Endothelial cell of hepatic sinusoid (primary cell): ENCODE measurements at regions not wholly inside any gene's neighbourhood (a gene's known extent, or its start where the extent isn't known, plus 50 kb on each side); places are given as distances from the start of the nearest gene placed in this dataset.

Source experiments
- in situ Hi-C: cut with HindIII; loops from 2 replicates; pipeline ENCODE4 v1.10.0; 2017; ENCODE audit warnings: low sequenced_read_pairs

GRCh38 chr11:133697603-133698180, 147.6 kb downstream of the SPATA19 start:
- in situ Hi-C loops = no loop called here

DNA sequence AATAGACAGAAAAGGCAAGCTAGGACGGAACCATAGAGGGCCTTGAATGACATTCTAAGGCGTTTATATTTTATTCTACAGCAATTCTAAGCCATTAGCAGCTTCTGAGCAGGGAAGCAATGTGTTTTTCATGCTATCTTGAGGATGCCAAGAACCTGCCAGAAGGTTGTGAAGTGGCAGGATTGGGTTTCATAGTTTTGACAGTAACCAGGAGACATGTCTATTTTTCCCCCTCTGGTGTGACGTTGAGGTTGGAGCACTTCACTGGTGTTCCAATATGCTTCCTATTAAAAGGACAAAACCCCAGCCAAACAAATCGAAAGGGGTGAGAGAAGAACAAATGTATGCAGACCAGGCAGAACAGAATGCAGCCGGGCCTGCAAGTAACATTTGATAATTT, 148.2 kb downstream of the SPATA19 start:
- in situ Hi-C loops = no loop called here

- in situ Hi-C loops = no loop called here
These were observed 149.9 kb downstream of the SPATA19 start for GRCh38 chr11:133695387-133695786.

- in situ Hi-C loops = no loop called here
These were observed 150.6 kb downstream of the SPATA19 start for GRCh38 chr11:133694701-133695100.

- in situ Hi-C loops = no loop called here
These were observed 152.2 kb downstream of the SPATA19 start for GRCh38 chr11:133693110-133693509.

DNA sequence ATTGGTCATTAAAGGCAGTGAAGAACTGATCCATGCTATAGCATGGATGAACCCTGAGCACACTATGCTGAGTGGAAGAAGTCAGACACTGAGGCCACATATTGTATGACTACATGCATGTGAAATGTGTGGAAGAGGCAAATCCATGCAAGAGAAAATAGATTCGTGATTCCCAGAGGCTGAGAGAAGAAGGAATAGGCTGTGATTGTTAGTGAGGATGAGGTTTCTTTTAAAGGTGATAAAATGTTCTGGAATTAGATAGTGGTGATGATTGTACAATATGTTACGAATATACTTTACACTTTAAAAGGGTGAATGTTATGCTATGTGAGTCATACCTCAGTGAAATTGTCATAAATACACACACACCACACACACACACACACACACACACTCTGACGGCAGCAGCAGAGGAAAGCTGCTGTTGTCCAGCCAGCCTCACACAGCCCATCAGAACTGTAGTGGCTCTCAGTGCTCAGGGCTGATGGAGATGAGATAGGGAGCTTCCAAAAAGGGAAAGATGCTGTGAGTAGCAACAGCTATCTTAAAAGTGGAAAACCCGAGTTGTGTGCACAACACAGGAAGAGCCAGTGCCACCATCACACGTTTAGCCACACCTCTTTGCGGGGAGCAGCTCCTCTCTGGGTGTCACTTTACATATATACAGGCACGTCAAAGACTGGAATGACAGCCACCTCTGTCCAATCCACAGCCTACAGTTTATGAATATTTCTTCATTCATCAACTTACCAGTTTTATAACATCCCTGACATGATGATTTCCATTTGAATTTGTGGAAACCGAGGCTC, 153.0 kb downstream of the SPATA19 start:
- in situ Hi-C loops = no loop called here

GRCh38 chr11:133687781-133688180, 155.5 kb upstream of the OPCML start:
- in situ Hi-C loops = no loop called here

GRCh38 chr11:133681901-133682300, 149.6 kb upstream of the OPCML start:
- in situ Hi-C loops = no loop called here

- in situ Hi-C loops = no loop called here
These were observed 147.6 kb upstream of the OPCML start for GRCh38 chr11:133679896-133680295.

DNA sequence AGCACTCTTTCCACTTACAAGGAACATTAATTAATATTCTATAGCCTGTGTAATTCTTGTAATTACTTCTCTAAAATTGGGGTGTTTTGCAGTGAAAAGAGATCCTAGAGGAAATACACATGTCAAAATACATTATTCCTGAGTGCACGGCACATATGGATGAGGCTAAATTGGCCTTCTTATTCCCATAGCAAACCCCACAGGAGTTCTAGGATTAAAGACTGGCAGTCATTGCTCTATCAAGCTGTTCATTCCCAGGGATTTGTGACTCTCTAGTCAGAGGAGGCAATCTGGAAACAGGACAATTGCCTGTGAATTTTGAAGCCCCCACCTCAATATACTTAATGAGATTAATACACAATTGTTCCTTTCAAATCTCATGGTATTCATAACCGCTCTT, 145.9 kb upstream of the OPCML start:
- in situ Hi-C loops = no loop called here

- in situ Hi-C loops = no loop called here
These were observed 145.1 kb upstream of the OPCML start for GRCh38 chr11:133677387-133677786.

DNA sequence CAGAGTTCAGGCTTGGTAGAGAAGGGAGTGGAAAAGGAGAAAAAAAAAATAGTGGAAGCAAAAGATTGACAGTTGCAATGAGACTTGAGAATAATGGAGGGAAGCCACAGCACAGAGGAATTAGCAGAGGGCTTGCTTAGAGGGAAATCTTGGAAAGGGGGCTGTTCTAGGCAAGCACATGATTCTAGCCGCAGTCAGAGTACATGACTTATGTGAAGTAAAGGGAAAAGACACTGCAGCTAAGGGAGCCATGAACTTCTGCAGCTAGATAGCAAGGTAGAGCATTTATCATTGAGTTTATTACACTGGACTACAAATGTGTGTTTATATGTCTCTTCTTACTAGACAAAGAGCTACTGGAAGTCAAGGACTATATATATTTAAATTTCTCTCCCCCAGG, 144.0 kb upstream of the OPCML start:
- in situ Hi-C loops = no loop called here

DNA sequence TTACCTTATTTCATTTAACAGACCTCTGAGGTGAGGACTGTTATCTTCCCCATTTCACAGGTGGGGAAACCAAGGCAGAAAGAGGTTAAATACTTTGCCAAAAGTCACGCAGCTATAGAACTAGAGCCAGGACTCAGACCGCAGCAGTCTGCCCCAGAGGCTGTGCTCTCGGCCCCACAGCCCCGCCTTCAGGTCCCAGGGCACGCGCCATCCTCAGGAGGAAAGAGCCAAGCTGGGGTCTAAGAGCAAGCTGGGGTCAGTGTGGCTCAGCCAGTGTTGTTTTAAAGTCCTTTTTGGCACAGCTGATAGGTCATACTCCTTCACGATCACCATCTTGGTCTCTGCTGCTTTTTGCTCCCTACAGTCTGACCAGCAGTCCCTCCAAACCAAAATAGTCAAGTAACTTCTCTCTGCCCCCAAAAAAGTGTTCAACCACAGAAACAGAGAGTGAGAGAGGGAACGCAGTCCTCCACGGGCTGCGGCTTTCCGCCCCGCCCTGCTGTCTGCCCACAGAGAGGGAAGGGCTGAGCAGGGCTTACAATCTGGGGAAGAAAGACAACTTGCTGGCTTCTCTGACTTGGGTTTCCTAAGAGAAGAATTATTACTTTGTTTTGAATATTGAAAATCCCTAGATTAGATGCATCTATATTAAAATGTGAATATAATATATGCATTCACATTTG, 137.2 kb upstream of the OPCML start:
- in situ Hi-C loops = no loop called here

- in situ Hi-C loops = no loop called here
These were observed 131.1 kb upstream of the OPCML start for GRCh38 chr11:133663135-133663985.

DNA sequence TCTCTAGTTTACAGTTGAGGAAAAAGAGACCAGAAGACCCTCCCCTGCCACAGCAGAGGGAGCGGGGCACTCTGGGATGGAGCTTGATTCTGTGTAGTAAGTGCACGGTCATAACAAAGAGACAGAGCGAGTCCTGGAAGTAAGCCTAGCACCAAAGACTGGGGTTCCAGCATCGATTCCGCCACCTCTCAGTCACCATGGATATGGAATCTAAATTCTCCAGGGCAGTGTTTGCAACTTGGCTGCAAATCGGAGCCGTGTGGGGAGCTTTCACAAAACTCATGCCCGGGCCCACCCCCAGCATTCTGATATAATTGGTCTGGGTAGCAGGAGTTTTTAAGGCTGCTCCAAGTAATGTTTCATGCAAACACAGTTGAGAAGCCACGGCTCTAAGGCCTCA, 129.5 kb upstream of the OPCML start:
- in situ Hi-C loops = no loop called here

- in situ Hi-C loops = no loop called here
These were observed 127.9 kb upstream of the OPCML start for GRCh38 chr11:133660202-133660568.

DNA sequence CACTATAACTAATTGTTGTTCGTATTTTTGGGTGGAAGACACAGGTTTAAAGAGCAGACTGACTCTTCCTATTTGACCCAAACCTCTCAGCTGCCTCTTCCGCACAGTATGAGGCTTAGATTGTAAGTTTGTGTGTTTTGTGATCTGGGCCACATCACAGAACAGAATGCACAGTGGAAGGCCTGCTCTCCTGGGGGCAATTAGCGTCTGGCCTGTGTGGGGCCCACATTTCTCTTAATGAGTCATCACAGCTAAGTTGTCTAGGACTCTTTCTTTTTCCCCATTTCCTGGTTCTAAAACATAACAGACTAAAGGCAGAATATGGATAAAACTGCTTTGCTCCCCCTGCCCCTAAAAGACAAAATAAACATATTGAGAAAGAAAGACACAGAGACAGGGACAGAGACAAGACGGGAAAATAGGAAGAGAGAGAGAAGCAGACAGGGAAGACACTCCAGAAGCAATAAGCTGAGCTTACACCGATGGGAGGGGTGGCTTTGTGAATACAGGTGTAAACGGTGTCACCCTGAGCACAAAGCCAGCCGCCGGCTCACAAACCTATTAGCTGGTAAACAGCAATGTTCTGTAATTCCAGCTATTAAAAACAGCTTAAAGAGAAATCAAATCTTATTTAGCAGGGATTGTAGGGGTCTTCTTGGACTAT, 127.4 kb upstream of the OPCML start:
- in situ Hi-C loops = no loop called here

DNA sequence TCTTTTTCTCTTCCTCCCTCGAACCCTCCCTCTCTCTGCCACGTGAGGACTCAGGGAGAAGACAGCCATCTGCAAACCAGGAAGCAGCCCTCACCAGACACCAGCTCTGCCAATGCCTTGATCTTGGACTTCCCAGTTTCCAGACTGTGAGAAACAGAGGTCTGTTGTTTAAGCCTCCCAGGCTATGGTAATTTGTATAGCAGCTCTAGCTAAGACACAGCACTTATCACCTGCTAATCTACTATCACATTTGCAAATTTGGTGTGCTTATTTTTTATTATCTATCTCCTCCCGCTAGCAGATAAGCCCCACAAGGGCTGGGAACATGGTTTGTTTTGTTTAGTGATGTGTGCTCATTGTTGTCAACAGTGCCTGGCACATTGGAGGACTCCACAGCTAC, 124.8 kb upstream of the OPCML start:
- in situ Hi-C loops = no loop called here

DNA sequence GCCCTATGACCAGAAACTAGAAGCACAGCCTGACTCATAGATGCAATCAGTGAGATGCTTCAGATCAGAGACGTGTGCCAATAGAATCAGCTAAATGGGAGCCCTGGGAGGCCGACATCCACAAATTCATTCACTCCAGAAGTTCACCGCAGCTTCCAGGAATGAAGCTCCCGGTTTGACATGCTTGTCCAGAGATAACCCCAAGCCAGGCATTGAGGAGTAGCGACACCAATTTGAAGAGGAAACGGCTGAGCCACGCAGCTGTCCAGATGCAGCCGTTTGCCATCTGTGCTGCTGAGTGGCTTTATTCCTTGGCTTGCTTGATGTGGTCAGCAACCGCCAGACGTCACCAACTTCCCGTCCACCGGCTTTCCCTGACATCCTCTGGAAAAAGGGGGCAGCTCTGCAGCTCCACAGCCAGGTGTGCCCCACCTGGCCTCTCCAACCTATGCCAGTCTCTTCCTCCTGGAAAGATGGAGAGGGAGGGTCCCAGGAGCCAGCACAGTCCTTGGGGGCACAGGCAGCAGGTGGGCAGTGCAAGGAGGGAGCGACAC, 123.9 kb upstream of the OPCML start:
- in situ Hi-C loops = no loop called here

GRCh38 chr11:133654630-133655212, 122.4 kb upstream of the OPCML start:
- in situ Hi-C loops = no loop called here
